HG02852 (cell line): ENCODE measurements at regions not wholly inside any gene's neighbourhood (a gene's known extent, or its start where the extent isn't known, plus 50 kb on each side); places are given as distances from the start of the nearest gene placed in this dataset.
"Not testable (repeated sequence)": the region's sequence is repeated elsewhere in the genome, so short reads cannot be mapped to it uniquely, and the experiment has no call there.

Experiments used
- ATAC-seq: cut with Tn5 transposase; IDR thresholded peaks from one replicate; pipeline ENCODE4 v1.9.1; 2021; ENCODE audit warnings: mild to moderate bottlenecking, moderate library complexity; ENCODE audit not compliant: unreplicated experiment

DNA sequence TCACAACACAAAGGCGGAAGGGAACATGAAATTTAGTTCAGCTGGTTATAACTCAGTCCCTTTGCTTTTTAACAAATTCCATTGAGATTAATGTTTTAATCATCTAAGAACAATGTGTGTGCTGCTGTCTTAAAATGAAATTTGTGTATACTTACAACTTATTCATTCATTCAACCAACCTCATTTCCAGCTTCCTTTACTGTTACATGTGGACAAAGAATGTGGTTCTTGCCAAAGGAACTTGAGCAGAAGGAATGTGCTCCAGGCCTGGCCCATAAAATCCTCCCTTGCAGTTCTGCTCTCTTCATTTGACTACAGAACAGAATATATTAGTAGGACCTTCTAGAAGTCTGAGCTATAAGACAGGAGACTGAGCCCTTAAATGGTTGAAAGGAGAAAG is 176.8 kb upstream of the GLRA2 start:
- ATAC-seq = no peak

DNA sequence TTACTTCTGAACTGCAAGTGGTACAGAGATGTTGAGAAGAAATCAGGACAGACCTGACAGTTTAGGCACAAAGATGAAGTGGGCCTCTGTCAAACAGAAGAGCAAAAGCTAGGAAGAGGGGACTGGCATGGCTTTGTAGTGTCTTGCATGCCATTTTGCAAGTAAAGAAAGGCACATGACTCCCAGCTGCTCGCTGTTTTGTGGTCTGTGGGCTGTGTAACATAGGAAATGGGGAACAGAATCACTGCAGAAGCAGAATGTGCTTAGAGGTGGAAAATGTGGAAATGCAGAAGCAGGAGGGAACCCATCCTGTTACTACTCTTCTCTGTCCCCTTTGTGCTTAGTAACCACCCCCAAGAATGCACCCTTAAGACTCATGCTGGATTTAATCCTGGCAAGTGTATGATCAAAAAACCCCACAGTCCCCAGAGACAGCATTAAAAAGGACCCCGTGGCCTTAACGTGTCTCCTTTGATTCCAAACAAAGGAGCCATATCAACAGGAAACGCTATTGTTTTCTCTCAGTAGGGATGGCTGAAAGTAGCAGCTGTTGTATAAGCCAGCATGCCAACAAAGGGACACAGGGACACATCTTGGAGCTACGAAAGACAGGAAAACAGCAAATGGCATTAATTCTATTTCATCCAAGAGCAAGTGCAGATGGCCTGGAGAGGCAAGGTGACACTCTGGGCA is 177.6 kb upstream of the GLRA2 start:
- no peak for ATAC-seq

- no peak for ATAC-seq
Measured at GRCh38 chrX:14347523-14347922, 181.8 kb upstream of the GLRA2 start.

DNA sequence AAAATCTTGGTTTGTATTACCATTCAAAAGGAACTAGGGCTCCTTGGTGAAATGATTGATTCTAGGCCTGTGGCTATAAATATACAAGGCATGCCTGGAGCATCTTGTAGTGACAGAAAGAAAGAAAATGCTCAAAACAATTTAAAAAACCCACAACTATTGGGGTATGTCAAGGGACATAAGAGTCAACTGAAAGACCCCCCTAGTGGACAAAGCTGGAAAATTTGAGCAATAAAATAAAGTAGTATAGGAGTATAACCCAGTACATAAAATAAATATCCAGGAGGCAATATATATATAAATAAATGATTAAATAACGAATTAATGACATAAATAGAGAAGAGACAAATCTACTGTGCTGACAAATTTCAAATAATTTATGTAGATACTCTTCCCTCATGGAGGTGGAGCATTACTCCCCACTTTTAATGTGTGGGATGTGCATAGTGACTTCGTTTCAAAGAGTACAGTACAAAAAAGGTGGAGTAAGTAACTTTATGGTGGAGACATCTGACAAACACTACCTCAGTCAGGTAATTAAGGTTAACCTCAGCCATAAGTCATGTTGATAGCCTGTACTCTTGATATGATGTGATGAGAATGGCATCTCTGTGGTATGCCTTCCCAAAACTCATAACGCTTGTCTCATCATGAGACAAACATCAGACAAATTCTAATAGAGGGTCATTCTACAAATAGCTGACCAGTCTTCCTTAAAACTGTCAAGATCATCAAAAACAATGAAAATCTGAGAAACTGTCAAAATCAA is 185.0 kb upstream of the GLRA2 start:
- ATAC-seq = no peak

DNA sequence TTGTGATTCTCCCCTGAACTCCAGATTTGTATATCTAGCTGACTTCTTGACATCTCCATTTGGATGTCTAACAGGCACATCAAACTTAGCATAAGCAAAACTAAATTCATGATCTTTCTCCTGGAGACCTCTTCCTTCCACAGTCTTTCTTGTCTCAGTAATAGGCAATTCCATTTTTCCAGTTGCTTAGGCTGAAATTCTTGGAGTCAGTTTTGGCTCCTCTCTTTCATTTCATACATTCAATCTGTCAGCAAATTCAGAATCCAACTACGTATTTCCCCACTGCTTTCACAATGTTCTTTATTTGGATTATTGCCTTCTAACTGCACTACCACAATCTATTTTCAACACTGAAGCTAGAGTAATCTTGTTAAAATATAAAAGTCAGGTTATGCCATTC is 219.9 kb upstream of the GLRA2 start:
- no peak for ATAC-seq

DNA sequence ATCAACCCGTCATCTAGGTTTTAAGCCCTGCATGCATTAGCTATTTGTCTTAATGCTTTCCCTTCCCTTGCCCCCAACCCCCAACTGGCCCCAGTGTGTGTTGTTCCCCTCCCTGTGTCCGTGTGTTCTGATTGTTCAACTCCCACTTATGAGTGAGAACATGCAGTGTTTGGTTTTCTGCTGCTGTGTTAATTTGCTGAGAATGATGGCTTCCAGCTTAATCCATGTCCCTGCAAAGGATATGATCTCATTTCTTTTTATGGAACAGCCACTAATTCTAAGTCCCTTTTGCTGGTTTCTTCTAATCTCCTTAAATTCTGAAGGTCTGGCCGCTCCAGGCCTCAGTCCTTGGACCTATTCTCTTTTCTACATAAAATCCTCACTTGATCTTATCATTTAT is 220.4 kb upstream of the GLRA2 start:
- ATAC-seq = not testable (repeated sequence)

- ATAC-seq = no peak
Measured at GRCh38 chrX:14303891-14304290, 225.4 kb upstream of the GLRA2 start.

- ATAC-seq = not testable (repeated sequence)
Measured at GRCh38 chrX:14302561-14302960, 226.8 kb upstream of the GLRA2 start.

DNA sequence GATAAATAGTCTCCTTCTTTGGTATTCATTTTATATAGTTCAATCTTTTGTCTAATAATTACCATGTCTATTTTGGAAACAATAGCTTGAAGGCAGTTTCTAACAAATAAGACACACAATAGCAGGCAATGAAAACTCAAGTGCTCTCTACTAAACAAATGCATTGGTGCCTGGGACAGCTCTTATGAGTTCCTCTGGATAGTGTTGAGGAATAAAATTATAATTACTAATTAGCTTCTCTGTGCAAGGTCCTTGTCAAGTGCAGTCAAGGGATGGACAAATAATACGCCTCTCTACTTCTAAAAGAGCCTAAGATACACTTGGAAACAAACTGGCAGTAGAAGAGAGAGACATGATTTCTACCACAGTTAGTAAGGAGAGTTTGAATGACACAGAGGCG is 229.0 kb upstream of the GLRA2 start:
- no peak for ATAC-seq

GRCh38 chrX:14295426-14295825 is 233.9 kb upstream of the GLRA2 start:
- no peak for ATAC-seq

DNA sequence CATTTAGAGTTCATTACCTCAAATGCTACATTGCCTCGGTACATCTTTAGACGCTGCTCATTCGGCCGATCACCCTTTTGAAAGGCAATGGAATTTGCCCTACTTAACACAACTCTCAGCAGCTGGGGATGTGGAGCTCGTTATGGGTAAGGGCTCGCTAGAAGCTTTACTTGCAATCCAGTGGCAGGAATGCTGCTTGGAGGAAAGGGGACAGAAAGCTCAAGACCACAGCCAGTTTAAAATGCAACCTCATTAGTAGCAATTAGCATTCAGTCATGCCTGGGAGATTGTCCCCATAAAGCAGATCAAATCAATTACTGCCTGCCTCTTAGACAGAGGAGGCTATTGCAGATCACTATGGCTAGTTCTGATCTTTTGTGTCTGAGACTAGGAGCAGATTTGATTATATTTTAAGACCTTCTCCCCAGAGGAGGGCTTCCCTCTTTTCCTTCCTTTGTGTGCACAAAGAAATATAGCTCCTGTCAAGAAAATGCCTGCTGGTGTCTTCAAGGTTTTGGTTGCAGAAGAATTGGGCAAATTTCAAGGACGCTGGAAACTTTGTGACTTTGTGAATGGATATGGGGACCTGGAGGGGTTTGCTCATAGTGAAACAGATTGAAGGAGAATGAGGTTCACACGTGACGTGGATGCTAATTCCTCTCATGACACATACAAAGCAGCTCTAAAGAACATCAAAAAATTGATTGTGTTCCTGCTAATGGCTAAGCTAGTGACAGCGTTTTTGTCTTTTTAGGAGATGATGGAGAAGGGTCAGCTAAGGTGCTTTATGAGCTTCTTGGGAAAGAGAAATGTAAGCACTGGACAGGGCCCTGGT is 237.5 kb upstream of the GLRA2 start:
- ATAC-seq = no peak

DNA sequence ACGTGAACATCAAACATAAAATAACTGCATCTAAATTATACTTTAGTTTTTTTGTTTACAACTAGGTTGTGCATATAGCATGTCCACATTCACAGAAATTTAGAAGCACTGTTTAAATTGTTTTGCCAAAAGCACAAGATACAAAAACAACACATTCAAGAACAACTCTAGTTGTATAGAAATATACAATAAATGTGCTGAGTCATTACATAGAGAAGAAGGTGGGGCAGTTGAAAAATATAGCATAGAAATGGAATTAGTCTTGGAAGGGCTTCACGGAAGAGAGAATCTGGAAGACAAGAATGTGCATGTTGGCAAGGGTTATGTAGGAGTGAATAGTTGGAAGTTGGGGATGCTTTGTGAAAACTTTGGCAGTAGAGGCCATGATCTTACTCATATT is 239.0 kb upstream of the GLRA2 start:
- no peak for ATAC-seq

GRCh38 chrX:14274691-14275090 is 245.0 kb upstream of the GEMIN8 start:
- no peak for ATAC-seq

GRCh38 chrX:14267216-14267615 is 237.5 kb upstream of the GEMIN8 start:
- ATAC-seq = no peak

GRCh38 chrX:14266705-14267104 is 237.0 kb upstream of the GEMIN8 start:
- ATAC-seq = no peak

DNA sequence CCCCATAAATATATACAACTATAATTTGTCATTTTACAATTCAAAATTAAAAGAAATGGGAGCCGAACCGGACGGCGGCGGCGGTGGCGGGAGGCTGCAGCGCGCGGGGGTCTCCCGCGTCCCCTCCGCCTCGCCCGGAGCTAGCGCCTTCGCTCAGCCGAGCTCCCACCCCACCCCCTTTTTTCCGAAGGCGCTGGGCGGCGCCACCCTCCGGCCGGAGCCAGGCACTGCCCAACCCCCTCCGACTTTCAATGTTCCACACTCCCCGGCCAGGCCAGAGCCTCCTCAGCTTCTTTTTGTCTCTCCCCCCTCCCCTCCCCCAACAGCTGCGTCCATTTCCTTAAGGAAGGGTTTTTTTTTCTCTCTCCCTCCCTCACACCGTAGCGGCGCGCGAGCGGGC is 214.1 kb upstream of the GEMIN8 start:
- no peak for ATAC-seq

DNA sequence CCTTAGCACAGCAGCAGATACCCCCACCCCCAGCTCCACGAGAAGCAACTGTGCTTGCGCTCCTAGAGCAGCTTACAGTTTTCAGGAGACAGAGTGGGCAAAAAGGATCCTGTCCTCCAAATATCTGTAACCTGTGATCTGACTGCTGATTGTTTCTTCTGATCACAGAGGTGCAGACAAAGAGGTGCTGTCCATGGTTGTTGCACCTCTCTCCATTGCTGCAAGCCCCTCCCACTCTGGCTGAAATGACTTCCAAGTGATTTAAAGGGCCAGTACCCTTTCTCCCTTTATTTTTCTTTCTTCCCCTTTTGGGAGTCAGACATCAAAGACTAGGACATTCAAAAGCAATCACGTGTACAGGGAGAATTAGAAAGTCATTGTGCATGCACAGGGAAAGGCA is 205.3 kb upstream of the GEMIN8 start:
- no peak for ATAC-seq

DNA sequence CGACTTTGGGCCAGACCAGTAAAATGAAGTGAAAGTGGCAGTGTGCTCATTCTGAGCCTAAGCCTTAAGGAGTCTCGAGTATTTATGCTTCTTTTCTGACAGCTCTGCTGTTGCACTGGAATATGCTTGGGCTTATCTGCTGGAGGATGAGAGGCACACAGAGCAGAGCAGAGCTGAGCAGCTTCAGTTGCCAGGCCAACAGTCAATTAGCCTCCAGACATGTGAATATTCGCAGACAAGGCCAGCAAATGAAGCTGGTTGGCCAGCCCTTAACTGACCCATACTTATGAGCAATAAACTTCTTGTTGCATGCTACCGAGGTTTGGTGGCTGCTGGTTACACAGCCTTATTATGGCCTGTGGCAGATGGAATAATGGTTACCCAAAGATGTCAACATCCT is 203.0 kb upstream of the GEMIN8 start:
- ATAC-seq = no peak

DNA sequence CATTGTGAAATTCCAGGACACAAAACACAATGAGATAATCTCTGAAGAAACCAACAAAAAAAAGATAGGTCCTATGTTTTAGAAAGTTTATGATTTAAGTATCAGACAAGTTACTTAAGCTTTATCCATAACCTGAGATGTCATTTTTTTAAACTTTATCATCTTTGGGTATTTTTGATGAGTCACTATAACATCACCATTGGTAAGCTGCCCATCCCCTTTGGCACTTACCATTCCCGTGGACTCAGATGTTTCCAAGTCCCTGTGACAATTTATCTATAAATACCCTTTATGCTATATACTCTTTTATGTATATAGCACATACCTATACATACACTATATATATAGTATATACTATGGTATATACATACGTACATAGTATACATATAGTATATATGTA is 198.9 kb upstream of the GEMIN8 start:
- ATAC-seq = no peak

DNA sequence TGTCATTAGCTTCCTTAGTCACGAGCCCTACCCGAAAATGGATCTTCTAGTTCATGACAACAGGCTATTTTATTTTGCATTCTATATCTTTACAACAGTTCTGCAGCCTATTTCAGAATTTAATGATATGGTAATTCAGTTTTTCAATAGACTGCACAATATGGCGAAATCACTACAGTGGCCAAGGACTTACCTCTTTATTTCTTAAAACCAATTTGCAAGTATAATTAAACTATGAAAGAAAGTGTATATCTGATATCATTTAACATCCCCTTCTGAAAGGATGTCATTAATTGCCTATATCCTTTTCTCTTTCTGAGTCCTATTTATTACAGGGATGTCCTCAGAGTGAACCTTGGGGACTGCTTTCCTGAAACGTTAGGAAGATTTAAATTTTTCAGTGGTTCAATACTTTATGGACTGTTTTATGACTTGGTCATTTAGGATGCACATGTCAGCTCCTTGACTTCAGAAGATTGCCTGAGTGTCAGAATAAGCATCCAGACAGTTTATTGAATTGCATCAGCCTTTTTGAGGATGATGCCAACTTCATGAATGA is 190.8 kb upstream of the GEMIN8 start:
- no peak for ATAC-seq

DNA sequence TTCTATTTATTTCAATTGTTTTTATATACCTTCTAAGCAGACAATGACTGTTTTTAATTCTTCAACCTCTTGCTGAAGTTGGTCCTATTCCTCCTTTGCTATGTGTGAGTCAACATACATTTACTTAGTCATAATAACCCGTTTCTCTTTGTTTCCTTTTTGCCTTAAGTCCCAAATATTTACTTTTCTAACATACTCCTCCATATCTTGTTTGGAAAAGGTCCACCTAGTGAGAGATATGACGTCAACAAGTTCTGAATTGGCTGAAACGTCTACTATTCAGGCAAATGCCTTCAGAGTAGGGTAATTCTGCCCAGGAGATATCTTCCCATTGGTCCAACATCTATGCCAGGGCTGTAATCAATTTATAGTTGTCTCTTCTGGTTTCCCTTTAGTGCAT is 179.3 kb upstream of the GEMIN8 start:
- no peak for ATAC-seq
